Endothelial cell (in vitro differentiated cells): ENCODE measurements at regions not wholly inside any gene's neighbourhood (a gene's known extent, or its start where the extent isn't known, plus 50 kb on each side); places are given as distances from the start of the nearest gene placed in this dataset.

Experiments used
- DNase-seq: peaks from one replicate; pipeline ENCODE4 v3.0.0; 2021; ENCODE audit warnings: low spot score
- H3K27ac Mint-ChIP-seq: one replicate; pipeline ENCODE4 v1.8.0; 2021; ENCODE audit warnings: mixed read lengths, inconsistent platforms; ENCODE audit not compliant: unreplicated experiment
- H3K27me3 Mint-ChIP-seq: one replicate; pipeline ENCODE4 v1.8.0; 2021; ENCODE audit warnings: mild to moderate bottlenecking, moderate library complexity, mixed read lengths, inconsistent platforms; ENCODE audit not compliant: unreplicated experiment
- H3K36me3 Mint-ChIP-seq: one replicate; pipeline ENCODE4 v1.8.0; 2021; ENCODE audit warnings: mild to moderate bottlenecking, low read depth, mixed read lengths, inconsistent platforms; ENCODE audit not compliant: unreplicated experiment
- H3K4me1 Mint-ChIP-seq: one replicate; pipeline ENCODE4 v1.8.0; 2021; ENCODE audit warnings: mild to moderate bottlenecking, mixed read lengths, inconsistent platforms; ENCODE audit not compliant: unreplicated experiment
- H3K4me3 Mint-ChIP-seq: one replicate; pipeline ENCODE4 v1.8.0; 2021; ENCODE audit warnings: mild to moderate bottlenecking, mixed read lengths, inconsistent platforms; ENCODE audit not compliant: unreplicated experiment
- H3K9me3 Mint-ChIP-seq: one replicate; pipeline ENCODE4 v1.8.0; 2021; ENCODE audit warnings: mixed read lengths, inconsistent platforms; ENCODE audit not compliant: unreplicated experiment
- TF ChIP-seq, protein P1 (sequence below): fragments of 200-600 bp; sonication (generic); IDR thresholded peaks from one replicate; pipeline ENCODE4 v1.5.0; 2021; ENCODE audit warnings: antibody characterized with exemption; ENCODE audit not compliant: unreplicated experiment

DNA sequence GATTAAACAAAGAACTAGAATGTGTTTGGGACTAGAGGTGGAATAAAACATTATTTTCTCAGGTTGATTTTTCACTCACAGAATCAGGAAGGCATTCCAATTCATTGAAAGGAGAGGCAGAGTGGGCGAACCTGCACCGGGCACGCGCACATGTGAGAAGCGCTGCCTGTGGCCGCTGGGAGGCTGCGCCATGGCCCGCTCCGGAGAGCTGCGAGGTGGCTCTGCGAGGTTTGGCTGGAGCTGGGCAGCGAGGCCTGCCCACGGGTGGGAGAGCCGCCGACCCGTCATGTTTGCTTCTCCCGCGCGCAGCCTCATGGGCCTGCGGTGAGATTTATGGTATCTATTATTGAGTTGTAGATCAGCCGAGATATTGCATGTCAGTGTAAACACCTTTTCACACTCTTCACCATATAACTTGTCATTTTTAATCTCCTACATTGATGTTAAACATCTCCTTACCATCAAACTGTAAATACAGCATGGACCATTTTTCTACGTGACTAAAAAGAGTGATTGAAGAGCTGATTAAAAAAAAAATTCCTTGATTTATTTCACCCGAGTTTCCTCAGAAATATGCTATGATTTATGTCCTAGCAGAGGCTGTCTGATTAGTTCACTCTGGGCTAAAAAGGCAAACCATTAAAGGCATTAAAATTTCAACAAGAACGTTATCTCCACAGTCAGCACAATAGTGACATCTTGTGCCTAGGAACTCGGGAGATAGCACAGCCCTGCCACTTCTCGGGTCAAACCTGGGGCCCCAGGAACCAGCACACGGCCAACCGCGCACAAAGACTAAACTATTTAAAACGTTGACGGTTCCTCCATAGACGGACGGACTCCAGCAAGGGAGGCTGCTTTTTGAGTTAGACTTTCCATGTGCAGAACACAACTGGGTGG, 96.6 kb upstream of the RNF32 start:
- Mint-ChIP-seq H3K9me3 (no peaks in the 10 kb centered on the region), H3K4me3 (no peak overlapping the region), H3K36me3 (no peaks in the 10 kb centered on the region), H3K27ac (no peak overlapping the region), H3K27me3 (no peaks in the 10 kb centered on the region), H3K4me1 (no peaks in the 10 kb centered on the region)
- DNase-seq, result no peak
- TF ChIP-seq, protein P1, sequence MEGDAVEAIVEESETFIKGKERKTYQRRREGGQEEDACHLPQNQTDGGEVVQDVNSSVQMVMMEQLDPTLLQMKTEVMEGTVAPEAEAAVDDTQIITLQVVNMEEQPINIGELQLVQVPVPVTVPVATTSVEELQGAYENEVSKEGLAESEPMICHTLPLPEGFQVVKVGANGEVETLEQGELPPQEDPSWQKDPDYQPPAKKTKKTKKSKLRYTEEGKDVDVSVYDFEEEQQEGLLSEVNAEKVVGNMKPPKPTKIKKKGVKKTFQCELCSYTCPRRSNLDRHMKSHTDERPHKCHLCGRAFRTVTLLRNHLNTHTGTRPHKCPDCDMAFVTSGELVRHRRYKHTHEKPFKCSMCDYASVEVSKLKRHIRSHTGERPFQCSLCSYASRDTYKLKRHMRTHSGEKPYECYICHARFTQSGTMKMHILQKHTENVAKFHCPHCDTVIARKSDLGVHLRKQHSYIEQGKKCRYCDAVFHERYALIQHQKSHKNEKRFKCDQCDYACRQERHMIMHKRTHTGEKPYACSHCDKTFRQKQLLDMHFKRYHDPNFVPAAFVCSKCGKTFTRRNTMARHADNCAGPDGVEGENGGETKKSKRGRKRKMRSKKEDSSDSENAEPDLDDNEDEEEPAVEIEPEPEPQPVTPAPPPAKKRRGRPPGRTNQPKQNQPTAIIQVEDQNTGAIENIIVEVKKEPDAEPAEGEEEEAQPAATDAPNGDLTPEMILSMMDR, result no peak

DNA sequence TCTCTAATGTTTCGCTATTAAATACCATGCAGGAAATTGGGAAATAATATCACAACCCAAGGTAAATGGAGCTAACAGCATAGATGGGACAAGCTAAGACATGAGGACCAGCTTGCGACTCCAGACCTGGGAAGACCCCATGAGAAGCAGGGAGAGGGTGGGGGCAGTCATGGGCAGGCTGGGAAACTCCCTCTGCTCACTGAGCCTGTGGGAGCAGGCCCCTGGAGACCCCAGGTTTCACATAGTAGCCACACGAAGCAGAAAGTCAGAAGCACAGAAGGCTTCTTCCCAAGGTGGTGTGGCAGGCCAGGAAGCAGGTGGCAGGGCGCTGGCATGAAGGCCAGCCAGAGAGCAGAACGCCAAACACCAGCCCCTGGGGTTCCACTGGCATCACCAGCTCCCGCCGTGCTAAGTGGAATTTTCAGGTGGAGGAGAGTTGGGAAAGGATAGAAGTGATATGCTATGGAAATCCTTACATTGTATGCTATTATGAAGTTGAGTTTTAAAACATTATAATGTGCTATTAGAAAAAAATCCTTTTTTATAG, 99.9 kb upstream of the RNF32 start:
- no peak overlapping the region for H3K27ac Mint-ChIP-seq
- no peaks in the 10 kb centered on the region for H3K36me3 Mint-ChIP-seq
- TF ChIP-seq, protein P1, result no peak
- H3K4me1 Mint-ChIP-seq, result no peaks in the 10 kb centered on the region
- no peaks in the 10 kb centered on the region for H3K27me3 Mint-ChIP-seq
- no peak for DNase-seq
- no peaks in the 10 kb centered on the region for H3K9me3 Mint-ChIP-seq
- H3K4me3 Mint-ChIP-seq, result no peak overlapping the region

DNA sequence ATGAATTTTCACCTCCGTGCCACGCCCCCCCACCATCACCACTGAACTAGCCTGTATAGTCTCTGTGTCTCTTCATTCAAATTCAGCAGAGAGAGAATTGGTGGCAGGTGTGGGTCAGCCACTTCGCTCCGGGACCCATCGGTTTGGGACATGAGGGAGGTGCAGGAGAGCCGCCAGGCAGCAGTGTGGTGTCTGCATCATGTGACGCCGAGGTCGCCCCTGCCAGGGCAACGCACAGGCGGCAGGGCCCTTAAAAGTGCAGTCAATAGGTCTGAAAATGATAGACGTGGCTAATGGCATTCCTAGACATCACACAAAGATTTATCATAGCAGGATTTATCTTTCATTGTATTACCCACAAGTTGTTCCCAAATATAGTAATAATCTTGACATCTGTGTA, 100.6 kb upstream of the RNF32 start:
- H3K9me3 Mint-ChIP-seq, result no peaks in the 10 kb centered on the region
- H3K27me3 Mint-ChIP-seq, result no peaks in the 10 kb centered on the region
- H3K27ac Mint-ChIP-seq, result no peak overlapping the region
- no peak overlapping the region for H3K4me3 Mint-ChIP-seq
- H3K4me1 Mint-ChIP-seq, result no peaks in the 10 kb centered on the region
- TF ChIP-seq, protein P1, result no peak
- no peak for DNase-seq
- H3K36me3 Mint-ChIP-seq, result no peaks in the 10 kb centered on the region

DNA sequence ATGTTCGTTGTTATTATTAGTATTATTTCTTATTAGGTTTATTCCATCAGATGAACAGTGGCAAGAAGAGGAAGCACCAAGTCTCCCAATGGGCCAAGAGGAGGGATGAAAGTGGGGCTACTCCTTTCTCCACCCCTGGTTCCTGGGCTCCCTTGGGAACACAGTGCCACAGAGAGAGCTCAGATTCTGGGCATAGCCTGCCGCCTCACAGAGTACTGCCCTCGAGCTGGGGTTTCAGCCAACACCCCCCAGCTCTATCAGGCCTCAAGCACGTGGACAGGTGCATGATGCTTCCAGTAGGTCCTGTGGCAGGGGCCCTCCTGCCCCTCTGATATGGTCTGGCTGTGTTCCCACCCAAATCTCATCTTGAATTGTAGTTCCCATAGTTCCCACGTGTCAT, 103.6 kb upstream of the RNF32 start:
- H3K9me3 Mint-ChIP-seq, result no peaks in the 10 kb centered on the region
- H3K27me3 Mint-ChIP-seq, result no peaks in the 10 kb centered on the region
- H3K27ac Mint-ChIP-seq, result no peak overlapping the region
- TF ChIP-seq, protein P1, result no peak
- no peaks in the 10 kb centered on the region for H3K36me3 Mint-ChIP-seq
- no peak overlapping the region for H3K4me3 Mint-ChIP-seq
- no peaks in the 10 kb centered on the region for H3K4me1 Mint-ChIP-seq
- DNase-seq, result no peak

DNA sequence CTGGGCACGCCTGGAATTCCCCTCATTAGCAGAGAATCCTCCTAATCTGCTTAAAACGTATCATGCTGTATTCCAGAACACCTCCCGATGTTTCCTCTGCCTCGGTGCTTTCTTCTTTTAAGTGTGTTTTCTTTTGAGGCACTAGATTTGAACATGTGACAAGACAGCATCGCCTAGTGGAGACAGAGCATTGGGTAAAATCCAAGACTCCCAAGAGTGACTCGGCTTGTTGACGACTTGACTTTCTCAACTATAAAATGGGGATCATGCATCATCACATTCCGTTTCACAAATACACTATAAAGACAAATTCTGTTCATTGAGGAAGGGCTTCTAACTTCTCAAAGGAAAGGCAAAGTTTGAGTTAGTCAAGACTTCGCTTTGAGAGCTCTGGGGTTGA, 105.6 kb upstream of the RNF32 start:
- H3K4me3 Mint-ChIP-seq, result no peak overlapping the region
- no peaks in the 10 kb centered on the region for H3K9me3 Mint-ChIP-seq
- no peak overlapping the region for H3K27ac Mint-ChIP-seq
- no peaks in the 10 kb centered on the region for H3K4me1 Mint-ChIP-seq
- TF ChIP-seq, protein P1, result no peak
- no peaks in the 10 kb centered on the region for H3K27me3 Mint-ChIP-seq
- H3K36me3 Mint-ChIP-seq, result no peaks in the 10 kb centered on the region
- DNase-seq, result no peak
